HG02759 (cell line): ENCODE measurements at regions not wholly inside any gene's neighbourhood (a gene's known extent, or its start where the extent isn't known, plus 50 kb on each side); places are given as distances from the start of the nearest gene placed in this dataset.
A peak's percentile ranks its signal among the peaks of the same experiment; 100 is the strongest.
"Not testable (repeated sequence)": the region's sequence is repeated elsewhere in the genome, so short reads cannot be mapped to it uniquely, and the experiment has no call there.

Source experiments
- ATAC-seq: cut with Tn5 transposase; IDR thresholded peaks from one replicate; pipeline ENCODE4 v1.9.1; 2021; ENCODE audit warnings: mild to moderate bottlenecking, moderate library complexity; ENCODE audit not compliant: unreplicated experiment

DNA sequence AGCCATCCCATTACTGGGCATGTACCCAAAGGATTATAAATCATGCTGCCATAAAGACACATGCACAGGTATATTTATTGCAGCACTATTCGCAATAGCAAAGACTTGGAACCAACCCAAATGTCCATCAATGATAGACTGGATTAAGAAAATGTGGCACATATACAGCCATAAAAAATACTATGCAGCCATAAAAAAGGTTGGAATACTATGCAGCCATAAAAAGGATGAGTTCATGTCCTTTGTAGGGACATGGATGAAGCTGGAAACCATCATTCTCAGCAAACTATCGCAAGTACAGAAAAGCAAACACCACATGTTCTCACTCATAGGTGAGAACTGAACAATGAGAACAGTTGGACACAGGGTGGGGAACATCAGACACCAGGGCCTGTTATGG is 151.5 kb downstream of the PLK2 start:
- ATAC-seq: not testable (repeated sequence)

DNA sequence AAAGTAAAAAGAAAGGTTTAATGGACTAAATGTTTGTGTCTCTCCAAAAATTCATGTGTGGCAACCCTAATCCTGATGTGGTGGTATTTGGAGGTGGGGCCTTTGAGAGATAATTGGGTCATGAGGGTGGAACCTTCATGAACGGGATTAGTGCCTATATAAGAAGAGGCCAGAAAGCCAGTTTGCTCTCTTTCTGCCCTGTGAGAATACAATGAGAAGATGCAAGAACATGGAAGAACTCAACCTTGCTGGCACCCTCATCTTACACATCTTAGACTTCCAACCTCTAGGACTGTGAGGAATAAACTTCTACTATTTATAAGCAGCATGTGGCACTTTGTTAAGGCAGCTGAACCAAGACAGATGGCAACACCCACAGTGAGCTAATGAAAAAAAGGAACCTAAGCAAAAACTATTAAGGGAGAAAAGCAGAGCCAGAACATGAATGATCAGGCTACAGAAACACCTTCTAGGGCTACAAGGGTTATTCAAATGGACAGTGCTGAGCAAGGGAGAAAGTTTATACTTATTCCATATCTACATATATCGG is 159.5 kb downstream of the PLK2 start:
- no peak for ATAC-seq

DNA sequence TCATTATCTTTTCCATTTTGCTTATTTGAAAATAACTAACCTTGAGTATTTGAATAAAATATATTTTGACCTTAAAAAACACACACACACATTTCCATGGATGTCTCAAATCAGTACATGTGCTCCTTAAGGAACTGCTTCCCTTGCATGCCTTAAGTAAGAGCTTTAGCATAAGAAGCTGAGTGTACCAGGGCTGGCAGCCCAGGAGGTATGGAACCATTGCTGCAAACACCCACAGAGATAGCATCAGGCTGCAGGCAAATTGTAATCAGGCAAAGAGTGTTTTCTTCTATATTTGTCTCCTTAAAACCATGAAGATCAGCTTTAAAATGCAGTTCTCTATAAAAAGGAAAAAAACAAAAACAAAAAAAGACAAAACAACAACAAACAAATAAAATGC is 160.6 kb downstream of the PLK2 start:
- ATAC-seq: no peak

DNA sequence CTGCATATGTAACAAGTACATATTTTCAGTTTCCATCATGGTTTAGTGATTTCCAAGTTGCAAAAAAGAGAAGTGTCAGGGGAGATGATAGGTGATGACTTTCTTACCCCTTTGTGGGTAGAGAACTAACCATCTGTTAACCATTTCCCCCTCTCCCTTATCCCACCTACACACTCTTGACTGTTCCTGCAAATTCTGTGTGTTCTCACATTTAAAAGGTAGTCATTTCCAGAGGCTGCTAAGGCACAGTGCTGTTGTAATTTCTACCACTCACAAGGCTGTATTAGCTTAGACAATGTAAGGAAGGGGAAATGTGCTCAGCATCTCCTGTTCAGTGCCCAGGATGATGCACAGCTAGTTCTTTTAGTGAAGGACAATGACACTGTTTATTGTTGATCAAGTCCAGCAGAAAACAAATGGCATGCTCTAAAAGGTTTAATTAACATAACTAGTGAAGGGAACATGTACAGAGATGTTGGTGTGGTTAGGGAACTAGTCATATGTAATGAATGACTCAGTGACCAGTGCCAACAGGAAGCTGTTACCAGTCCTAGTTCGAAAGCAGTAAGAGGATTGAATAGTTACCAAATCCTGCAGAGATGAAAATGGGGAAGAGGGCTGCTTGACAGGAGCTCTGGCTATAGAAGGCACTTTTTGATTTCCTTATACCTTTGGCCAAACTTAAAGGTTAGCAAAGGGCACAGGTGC is 165.1 kb downstream of the PLK2 start:
- ATAC-seq: peak; percentile 63

DNA sequence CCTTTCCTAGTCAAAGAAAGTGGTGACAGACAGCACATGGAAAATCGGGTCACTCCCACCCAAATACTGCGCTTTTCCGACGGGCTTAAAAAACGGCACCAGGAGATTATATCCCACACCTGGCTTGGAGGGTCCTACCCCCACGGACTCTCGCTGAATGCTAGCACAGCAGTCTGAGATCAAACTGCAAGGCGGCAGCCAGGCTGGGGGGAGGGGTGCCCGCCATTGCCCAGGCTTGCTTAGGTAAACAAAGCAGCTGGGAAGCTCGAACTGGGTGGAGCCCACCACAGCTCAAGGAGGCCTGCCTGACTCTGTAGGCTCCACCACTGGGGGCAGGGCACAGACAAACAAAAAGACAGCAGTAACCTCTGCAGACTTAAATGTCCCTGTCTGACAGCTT is 171.6 kb downstream of the PLK2 start:
- ATAC-seq: not testable (repeated sequence)

DNA sequence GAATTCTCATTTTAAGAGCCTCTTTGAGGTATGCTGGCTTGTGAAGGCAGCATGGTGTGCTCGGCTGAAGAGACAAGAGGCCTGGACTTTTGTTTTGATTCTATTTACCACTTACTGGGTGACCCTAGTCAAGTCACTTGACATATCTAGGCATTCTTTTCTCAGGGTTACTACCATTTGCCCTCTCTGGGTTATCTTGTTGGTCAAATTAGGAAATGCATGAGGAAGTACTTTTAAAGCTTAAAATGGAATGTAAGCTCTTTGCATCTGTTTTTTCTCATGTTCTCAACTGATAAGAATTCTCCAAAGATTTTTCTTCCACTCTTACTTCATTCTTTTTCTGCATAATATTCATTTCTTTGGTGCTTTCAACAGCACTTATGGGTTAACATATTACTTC is 173.1 kb downstream of the PLK2 start:
- no peak for ATAC-seq

DNA sequence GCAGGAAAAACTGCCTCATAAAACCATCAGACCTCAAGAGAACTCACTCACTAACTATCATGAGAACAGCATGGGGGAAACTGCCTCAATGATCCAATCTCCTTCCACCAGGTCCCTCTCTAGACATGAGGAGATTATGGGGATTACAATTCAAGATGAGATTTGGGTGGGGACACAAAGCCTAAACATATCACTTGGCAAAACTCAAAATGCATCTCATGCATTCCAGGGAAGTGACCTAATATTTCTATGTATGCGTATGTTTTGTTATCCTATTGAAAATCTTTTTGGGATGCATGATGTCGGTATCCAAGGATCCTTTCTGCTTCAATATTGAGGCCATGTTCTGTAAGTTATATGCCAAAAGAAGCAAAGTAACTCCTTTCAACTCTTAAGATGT is 174.0 kb downstream of the PLK2 start:
- ATAC-seq: no peak

DNA sequence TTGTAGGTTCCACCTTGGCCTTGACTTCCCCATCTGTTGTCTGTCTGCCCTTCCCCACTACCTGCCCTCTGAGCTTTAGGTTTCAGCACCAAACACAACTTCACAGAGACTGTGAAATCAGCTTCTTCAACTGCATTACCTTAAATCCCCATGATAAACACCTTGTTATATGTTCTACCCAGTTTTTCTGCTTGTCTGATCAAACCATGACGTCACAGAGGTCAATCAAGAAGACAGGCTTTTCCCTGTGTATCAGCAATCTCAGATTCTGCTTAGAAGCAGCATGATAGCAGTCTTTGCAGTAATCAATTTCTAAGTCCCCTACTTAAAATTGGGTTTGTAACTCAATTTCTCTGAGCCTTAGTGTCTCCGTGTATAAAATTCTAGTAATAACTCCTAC is 175.0 kb downstream of the PLK2 start:
- no peak for ATAC-seq

DNA sequence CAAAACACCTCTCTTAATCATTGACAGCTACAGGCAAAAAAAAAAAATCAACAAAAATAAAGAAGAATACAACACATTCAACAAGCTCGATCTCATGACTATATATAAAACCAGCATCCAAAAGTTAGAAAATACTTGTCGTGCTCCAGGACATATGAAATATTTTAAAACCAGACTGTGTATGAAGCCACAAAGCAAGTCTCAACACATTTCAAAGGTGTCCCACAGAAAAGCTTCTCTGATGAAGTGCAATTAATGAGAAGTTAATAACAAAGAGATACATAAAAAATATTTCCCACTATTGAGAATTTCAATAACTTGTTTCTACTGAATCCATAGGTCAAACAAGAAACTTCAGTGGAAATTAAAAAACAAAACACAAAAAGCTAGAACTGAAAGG is 178.7 kb downstream of the PLK2 start:
- ATAC-seq: no peak

DNA sequence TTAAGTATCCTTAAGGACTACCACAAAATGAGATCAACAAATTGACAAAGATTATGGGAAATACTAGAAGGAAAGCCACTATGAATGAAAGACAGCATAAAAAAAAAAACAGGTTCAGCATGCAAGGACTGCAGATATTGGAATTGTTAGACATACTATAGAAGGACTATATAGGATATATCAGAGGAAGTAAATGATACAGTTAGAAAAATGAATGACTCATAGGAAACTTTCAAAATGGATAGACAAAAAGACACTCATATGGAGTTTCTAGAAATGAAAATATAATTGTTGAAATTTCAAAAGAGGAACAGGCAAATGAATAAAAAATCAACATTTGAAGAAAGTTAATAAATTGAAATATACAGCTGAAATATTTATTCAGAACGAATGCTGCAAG is 180.6 kb downstream of the PLK2 start:
- no peak for ATAC-seq

DNA sequence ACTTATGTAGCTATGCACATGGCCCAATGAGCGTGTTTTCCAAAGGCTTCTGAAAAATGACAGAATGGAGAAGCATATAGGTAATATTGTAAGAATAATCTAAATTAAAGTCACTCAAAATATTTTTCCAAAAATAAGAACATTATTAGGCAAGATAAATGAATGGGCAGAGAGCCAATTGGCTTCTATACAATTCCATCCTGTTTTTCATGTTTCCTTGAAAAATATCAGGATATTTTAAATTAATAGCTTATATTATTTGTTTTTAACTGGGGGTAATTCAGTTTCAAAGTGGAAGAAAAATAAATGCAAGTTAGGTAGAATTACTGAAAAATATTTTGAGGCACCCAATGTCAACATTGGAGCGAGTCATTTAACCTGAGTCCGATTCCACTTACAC is 183.5 kb downstream of the PLK2 start:
- no peak for ATAC-seq

DNA sequence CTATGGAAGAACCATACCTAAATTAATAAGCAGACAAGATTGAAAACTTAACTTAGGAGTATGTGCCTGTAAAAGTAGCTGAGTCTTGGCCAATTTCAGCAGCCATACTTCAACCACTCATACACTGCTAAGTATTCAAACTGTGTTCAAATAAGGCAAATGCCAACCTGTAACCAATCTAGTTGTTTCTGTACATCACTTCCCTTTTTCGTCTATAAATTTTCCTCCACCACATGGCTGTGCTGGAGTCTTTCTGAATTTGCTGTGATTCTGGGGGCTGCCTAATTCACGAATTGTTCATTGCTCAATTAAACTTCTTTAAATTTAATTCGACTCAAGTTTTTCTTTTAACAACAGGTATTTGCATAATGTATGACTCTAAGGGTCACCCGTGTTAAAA is 184.4 kb downstream of the PLK2 start:
- ATAC-seq: no peak

DNA sequence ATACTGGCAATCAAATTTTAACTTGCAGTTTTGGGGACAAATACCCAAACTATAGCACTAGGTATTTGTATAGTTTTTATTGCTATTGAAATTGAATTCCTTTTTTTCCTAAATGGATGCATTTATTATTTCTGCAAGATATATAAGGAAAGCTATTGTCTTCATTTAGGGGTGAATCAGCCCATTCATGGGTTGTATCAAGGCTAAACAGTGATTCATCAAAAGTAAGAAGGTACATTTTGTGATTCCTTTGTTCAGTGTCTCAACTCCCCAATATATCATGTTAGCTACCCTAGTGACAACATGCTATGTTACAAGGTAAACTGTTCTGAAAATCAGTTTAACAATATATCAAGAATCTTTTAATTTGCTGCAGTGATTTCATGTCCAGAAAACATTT is 185.7 kb downstream of the PLK2 start:
- no peak for ATAC-seq

DNA sequence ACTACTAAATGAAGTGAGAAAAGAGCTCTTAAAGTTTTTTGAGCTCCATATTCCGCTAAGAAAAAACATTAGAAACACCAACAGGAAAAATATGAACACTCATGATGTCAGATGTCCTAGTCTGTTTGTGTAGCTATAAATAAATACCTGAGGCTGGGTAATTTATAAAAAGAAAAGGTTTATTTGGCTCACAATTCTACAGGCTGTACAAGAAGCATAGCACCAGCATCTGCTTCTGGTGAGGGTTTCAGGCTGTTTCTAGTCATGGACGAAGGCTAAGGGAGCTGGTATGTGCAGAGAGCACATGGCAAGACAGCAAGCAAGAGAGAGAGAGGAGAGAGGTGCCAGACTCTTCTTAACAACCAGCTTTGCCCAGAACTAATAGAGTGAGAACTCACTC is 186.2 kb downstream of the PLK2 start:
- ATAC-seq: no peak

DNA sequence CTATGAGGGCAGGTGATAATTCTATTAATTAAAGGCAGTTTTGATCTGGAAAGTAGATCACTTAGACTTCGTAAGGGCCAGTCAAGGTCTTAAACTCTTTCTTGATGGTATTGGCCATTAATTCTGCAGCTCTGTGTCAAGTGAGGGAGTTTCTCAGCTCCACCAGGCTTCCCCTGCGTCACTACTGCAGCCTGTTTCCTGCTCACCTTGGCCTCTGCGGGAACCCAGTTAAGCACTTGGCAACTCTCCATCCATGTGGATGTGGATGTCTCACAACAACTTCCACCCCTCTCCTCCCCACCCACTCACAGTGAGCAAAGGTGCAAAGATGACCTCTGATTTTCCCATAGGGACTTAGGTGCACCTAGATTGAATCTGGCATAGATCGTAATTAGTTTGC is 191.6 kb downstream of the PLK2 start:
- ATAC-seq: no peak

DNA sequence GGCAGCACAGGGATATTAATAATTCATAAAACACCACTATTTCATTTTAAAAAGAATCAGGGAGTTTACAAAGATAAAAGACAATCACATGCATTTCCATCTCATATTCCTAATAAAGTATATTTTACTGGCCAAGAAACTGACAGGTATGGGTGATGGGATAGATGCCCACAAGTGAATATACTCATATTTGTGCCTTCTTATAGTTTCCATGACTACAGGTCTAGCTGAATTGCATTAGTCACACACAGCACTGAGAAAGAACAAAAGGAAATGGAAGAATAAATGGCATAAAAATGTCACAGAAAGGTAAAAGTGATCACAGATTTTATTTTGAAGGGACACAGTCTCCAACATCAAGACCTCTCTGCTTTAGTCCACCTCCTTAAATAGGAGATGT is 193.5 kb downstream of the PLK2 start:
- no peak for ATAC-seq

DNA sequence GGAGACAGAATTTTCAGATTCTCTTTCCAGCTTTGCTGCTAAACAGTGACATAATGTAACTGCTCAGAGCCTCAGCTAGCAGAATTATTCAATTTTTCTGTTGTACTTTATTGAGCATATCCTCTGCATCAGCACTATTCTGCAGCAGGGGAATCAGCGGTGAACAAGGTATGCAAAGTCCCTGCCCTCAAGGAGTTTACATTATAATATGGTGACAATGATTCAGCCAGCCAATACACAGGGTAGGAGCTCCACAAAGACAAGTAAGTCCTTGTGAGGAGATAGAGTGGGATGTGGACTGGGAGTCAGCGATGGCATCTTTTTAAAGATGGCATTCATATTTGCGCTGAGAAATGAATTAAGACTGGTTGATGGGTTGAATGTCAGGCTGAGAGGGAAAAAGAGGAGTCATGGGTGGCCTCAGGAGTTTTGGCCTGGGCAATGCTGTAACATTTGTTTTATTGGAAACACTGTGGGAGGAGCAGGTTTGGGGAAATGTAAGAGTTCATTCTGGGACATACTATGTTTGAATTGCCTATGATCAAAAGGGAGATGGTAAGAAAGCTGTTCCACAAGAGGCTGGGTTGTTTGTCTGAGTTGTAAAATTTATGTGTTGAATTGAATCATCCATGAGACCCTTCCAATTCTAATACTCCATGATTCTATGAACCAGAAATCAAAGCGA is 194.5 kb downstream of the PLK2 start:
- ATAC-seq: no peak

DNA sequence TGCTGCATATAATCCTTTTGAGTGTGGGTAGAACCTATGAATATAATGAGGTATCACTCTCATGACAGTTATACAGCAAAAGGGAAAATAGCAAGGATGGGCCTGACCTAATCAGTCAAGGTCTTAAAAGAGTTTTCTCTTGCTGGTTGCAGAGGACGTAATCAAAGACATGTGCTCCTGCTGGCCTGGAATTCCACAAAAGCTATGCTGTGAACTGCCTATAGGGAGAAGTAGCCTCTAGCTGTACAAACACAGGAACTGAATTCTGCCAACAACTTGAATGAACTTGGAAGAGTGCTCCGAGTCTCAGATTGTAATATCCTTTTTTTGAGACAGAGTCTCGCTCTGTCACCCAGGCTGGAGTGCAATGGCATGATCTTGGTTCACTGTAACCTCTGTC is 195.6 kb downstream of the PLK2 start:
- ATAC-seq: no peak

DNA sequence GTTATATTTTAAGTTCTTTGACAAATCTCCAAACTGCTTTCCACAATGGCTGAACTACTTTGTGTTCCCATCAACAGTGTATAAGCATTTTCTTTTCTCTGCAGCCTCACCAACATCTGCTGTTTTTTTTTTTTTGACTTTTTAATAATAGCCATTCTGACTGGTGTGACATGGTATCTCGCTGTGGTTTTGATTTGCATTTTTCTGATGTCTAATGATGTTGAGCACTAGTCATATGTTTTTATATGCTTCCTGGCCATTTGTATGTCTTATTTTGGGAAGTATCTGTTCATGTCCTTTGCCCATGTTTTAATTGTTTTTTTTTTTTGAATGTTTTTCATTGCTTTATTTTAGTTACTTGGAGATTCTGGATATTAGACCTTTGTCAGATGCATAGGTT is 196.6 kb downstream of the PLK2 start:
- ATAC-seq: no peak

DNA sequence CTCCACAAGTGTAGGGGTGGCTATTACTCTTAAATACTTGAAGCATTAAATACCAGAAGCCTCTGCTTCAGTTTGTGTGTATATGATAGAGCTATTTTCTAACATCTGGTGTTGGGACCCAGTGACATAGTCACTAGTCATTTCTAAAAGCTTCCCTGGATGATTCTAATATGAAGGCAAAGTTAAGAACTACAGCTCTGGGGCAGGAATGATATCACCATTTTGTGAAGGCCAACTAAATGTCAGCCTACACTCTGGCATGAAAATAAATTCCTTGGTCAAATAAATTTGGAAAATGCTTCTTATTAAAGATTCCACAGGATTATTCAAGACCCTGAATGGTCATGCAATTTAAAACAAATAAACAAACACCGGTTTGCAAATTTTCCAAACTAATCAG is 197.7 kb downstream of the PLK2 start:
- ATAC-seq: no peak

DNA sequence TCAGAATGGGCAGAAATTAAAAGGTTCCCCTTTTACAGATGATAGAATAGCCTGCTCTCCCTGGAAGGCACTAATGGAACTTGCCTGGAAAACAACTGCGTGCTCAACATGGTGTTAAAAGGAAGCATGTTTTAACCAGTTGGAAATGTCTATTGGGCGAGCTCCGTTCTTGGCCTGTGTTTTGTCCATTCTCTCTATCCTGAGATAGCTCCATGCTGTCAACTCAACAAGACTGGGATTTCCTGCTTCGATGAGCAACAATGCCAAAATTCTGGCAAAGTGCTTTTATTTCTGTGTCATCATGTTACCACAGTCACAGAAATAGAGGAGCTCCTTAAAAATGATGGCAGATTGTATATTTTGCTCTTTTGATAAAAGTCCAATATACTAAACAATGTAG is 198.3 kb downstream of the PLK2 start:
- no peak for ATAC-seq

DNA sequence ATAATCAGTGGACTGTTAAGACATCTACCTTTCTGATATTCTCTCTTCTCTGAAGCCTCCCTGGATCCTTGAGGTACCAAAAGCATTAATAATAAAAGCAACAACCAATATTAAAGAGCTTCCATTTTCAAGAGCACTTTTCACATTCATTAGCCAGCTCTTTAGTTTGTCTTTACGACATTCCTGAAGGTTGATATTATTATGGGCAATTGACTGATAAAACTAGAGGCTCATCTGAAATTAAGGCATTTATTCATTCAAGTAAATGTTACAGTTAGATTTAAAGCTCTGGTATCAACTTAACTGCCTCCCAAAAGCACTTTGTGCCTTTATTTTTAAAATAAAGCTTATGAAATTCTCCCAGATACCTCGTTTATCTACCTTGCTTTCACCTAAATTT is 199.6 kb downstream of the PLK2 start:
- ATAC-seq: no peak
